GM23248 (cell line): ENCODE measurements at regions not wholly inside any gene's neighbourhood (a gene's known extent, or its start where the extent isn't known, plus 50 kb on each side); places are given as distances from the start of the nearest gene placed in this dataset.

Source experiments
- DNase-seq: peaks from one replicate; pipeline ENCODE4 v3.0.0-alpha.2; 2015
- H2AFZ ChIP-seq: fragments of 200-600 bp; sonication (generic); 2 replicates; pipeline ENCODE4 v1.6.1; 2016; ENCODE audit warnings: antibody characterized with exemption
- H3F3A ChIP-seq: fragments of 200-600 bp; sonication (generic); 2 replicates; pipeline ENCODE4 v1.6.1; 2016; ENCODE audit warnings: mild to moderate bottlenecking, antibody characterized with exemption, mixed run types; ENCODE audit not compliant: insufficient read depth
- H3K27ac ChIP-seq: fragments of 200-600 bp; sonication (generic); 2 replicates; pipeline ENCODE4 v1.5.1; 2016; ENCODE audit warnings: mild to moderate bottlenecking
- H3K27me3 ChIP-seq: fragments of 200-600 bp; sonication (generic); replicated peaks from 2 replicates; pipeline ENCODE4 v1.6.1; 2016; ENCODE audit warnings: mild to moderate bottlenecking; ENCODE audit not compliant: insufficient read depth
- H3K36me3 ChIP-seq: fragments of 200-600 bp; sonication (generic); 2 replicates; pipeline ENCODE4 v1.6.1; 2016; ENCODE audit warnings: low read depth, mild to moderate bottlenecking
- H3K4me1 ChIP-seq: fragments of 200-600 bp; sonication (generic); 2 replicates; pipeline ENCODE4 v1.6.1; 2016; ENCODE audit warnings: mild to moderate bottlenecking; ENCODE audit not compliant: insufficient read depth
- H3K4me2 ChIP-seq: fragments of 200-600 bp; sonication (generic); one replicate; pipeline ENCODE4 v1.6.1; 2016; ENCODE audit warnings: mild to moderate bottlenecking; ENCODE audit not compliant: unreplicated experiment
- H3K4me3 ChIP-seq: fragments of 200-600 bp; sonication (generic); 2 replicates; pipeline ENCODE4 v1.5.1; 2016; ENCODE audit warnings: mild to moderate bottlenecking
- H3K79me2 ChIP-seq: fragments of 200-600 bp; sonication (generic); 2 replicates; pipeline ENCODE4 v1.6.1; 2016; ENCODE audit warnings: mild to moderate bottlenecking; ENCODE audit not compliant: insufficient read depth
- H3K9ac ChIP-seq: fragments of 200-600 bp; sonication (generic); 2 replicates; pipeline ENCODE4 v1.6.1; 2016; ENCODE audit warnings: mild to moderate bottlenecking
- H3K9me2 ChIP-seq: fragments of 200-600 bp; sonication (generic); 2 replicates; pipeline ENCODE4 v1.6.1; 2016; ENCODE audit warnings: mixed run types, mild to moderate bottlenecking, moderate library complexity; ENCODE audit not compliant: insufficient read depth
- H3K9me3 ChIP-seq: fragments of 200-600 bp; sonication (generic); one replicate; pipeline ENCODE4 v1.6.1; 2017; ENCODE audit warnings: low read depth
- H4K20me1 ChIP-seq: fragments of 200-600 bp; sonication (generic); 2 replicates; pipeline ENCODE4 v1.6.0; 2016; ENCODE audit not compliant: insufficient read depth
- EZH2 ChIP-seq: fragments of 200-600 bp; sonication (generic); IDR thresholded peaks from 2 replicates; pipeline ENCODE4 v1.6.1; 2018; ENCODE audit warnings: antibody characterized with exemption, mild to moderate bottlenecking; ENCODE audit not compliant: insufficient read depth, poor library complexity, severe bottlenecking
- EZH2phosphoT487 ChIP-seq: fragments of 200-600 bp; sonication (generic); IDR thresholded peaks from 2 replicates; pipeline ENCODE4 v1.6.1; 2018; ENCODE audit warnings: antibody characterized with exemption, moderate library complexity, mild to moderate bottlenecking, low read depth; ENCODE audit not compliant: insufficient read depth
- WGBS, 2 experiments: methylation state at CpG; one replicate each; pipeline ENCODE4 v1.1.6; 2015 to 2017; ENCODE audit warnings: low lambda C conversion rate in 2 of 2, low coverage in 1 of 2; ENCODE audit errors: missing lambda C conversion rate in 2 of 2; 5-methylcytosine and 5-hydroxymethylcytosine counted together
- in situ Hi-C: fragments of 300-500 bp; cut with MboI; formaldehyde crosslinking; loops from 2 replicates; pipeline ENCODE4 v1.15.0; 2020

- Histone ChIP-seq H3K4me3 (no peak overlapping the region), H2AFZ (no peak overlapping the region), H4K20me1 (no peaks in the 10 kb centered on the region), H3K9ac (no peak overlapping the region), H3K4me2 (no peak overlapping the region), H3K4me1 (no peaks in the 10 kb centered on the region), H3K9me2 (no peaks in the 10 kb centered on the region), H3F3A (no peaks in the 10 kb centered on the region), H3K79me2 (no peaks in the 10 kb centered on the region), H3K9me3 (no peaks in the 10 kb centered on the region), H3K27ac (no peak overlapping the region), H3K36me3 (no peaks in the 10 kb centered on the region), H3K27me3 (no peaks in the 10 kb centered on the region)
- in situ Hi-C loops = no loop called here
- whole genome bisulfite sequencing, 2 experiments = 38 to 40% methylated on average over 3 of the region's 3 CpGs
- DNase-seq = no peak
- no peak for TF ChIP-seq EZH2
- TF ChIP-seq EZH2phosphoT487 = no peak
These were observed 248.8 kb downstream of the NSUN3 start for GRCh38 chr3:94311651-94312050.

- in situ Hi-C loops = no loop called here
- no peaks in the 10 kb centered on the region for H3K9me3 ChIP-seq
- 34 to 39% methylated on average over 2 of the region's 2 CpGs for WGBS, 2 experiments
These were observed 251.5 kb downstream of the NSUN3 start for GRCh38 chr3:94314218-94314883.

DNA sequence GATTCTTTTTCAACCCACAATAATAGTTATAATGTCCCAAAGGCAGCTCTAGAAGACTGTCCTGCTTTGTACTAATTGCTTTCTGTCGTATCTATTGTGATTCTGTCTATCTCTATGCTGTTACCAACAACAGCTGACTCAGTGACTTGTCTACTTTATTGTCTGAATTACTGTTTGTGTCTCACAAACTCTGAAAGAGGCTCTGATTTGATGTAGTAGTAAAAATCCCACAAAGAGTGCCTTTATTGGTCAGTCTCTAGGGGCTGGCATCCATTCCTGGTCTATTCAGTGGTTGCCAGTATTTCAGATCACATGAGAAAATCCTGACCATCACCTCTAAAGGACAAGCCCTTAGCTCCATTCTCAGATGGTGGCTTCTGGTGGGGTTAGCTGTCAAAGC, 254.2 kb downstream of the NSUN3 start:
- H3K4me2 ChIP-seq = no peak overlapping the region
- no peaks in the 10 kb centered on the region for H3K9me3 ChIP-seq
- no peaks in the 10 kb centered on the region for H3K27me3 ChIP-seq
- in situ Hi-C loops = no loop called here
- no peak overlapping the region for H2AFZ ChIP-seq
- H3F3A ChIP-seq = no peaks in the 10 kb centered on the region
- H3K9ac ChIP-seq = no peak overlapping the region
- H3K79me2 ChIP-seq = no peaks in the 10 kb centered on the region
- DNase-seq = no peak
- 0 to 5% methylated on average over 1 of the region's 1 CpG for WGBS, 2 experiments
- no peaks in the 10 kb centered on the region for H4K20me1 ChIP-seq
- no peaks in the 10 kb centered on the region for H3K36me3 ChIP-seq
- no peak for TF ChIP-seq EZH2
- TF ChIP-seq EZH2phosphoT487 = no peak
- no peaks in the 10 kb centered on the region for H3K9me2 ChIP-seq
- no peak overlapping the region for H3K4me3 ChIP-seq
- H3K4me1 ChIP-seq = no peaks in the 10 kb centered on the region
- H3K27ac ChIP-seq = no peak overlapping the region

More at GRCh38 chr3:94314218-94314883, 251.5 kb downstream of the NSUN3 start:
- no peak overlapping the region for H3K27ac ChIP-seq
- no peaks in the 10 kb centered on the region for H3F3A ChIP-seq
- H3K9me2 ChIP-seq = no peaks in the 10 kb centered on the region
- H3K4me3 ChIP-seq = no peak overlapping the region
- H3K4me1 ChIP-seq = no peaks in the 10 kb centered on the region
- no peak overlapping the region for H3K4me2 ChIP-seq
- DNase-seq = no peak
- H2AFZ ChIP-seq = no peak overlapping the region
- no peak for TF ChIP-seq EZH2
- no peak for TF ChIP-seq EZH2phosphoT487
- H3K36me3 ChIP-seq = no peaks in the 10 kb centered on the region
- no peak overlapping the region for H3K9ac ChIP-seq
- H3K27me3 ChIP-seq = no peaks in the 10 kb centered on the region
- no peaks in the 10 kb centered on the region for H3K79me2 ChIP-seq
- no peaks in the 10 kb centered on the region for H4K20me1 ChIP-seq

- WGBS, 2 experiments = 22 to 33% methylated on average over 2 of the region's 2 CpGs
- DNase-seq = no peak
These were observed 260.7 kb downstream of the NSUN3 start for GRCh38 chr3:94323596-94323995.

GRCh38 chr3:94331831-94332230, 269.0 kb downstream of the NSUN3 start:
- no peak for DNase-seq
- H3F3A ChIP-seq = no peaks in the 10 kb centered on the region
- H3K4me2 ChIP-seq = no peak overlapping the region
- H3K9me3 ChIP-seq = no peaks in the 10 kb centered on the region
- H3K27ac ChIP-seq = no peak overlapping the region
- no peaks in the 10 kb centered on the region for H3K9me2 ChIP-seq
- H3K36me3 ChIP-seq = no peaks in the 10 kb centered on the region
- H2AFZ ChIP-seq = no peak overlapping the region
- in situ Hi-C loops = no loop called here
- no peaks in the 10 kb centered on the region for H3K4me1 ChIP-seq
- no peaks in the 10 kb centered on the region for H3K79me2 ChIP-seq
- no peak overlapping the region for H3K9ac ChIP-seq
- H3K4me3 ChIP-seq = no peak overlapping the region
- H3K27me3 ChIP-seq = no peaks in the 10 kb centered on the region
- no peaks in the 10 kb centered on the region for H4K20me1 ChIP-seq
- TF ChIP-seq EZH2 (no peak), EZH2phosphoT487 (no peak)
- WGBS, 2 experiments = 8 to 20% methylated on average over 1 of the region's 1 CpG

More at GRCh38 chr3:94323596-94323995, 260.7 kb downstream of the NSUN3 start:
- Histone ChIP-seq H3K9me3 (no peaks in the 10 kb centered on the region), H3K36me3 (no peaks in the 10 kb centered on the region), H3K27me3 (no peaks in the 10 kb centered on the region), H3F3A (no peaks in the 10 kb centered on the region), H3K9ac (no peak overlapping the region), H2AFZ (no peak overlapping the region), H3K4me2 (no peak overlapping the region), H3K79me2 (no peaks in the 10 kb centered on the region), H3K4me3 (no peak overlapping the region), H4K20me1 (no peaks in the 10 kb centered on the region), H3K4me1 (no peaks in the 10 kb centered on the region), H3K9me2 (no peaks in the 10 kb centered on the region), H3K27ac (no peak overlapping the region)
- in situ Hi-C loops = no loop called here
- TF ChIP-seq EZH2 = no peak
- no peak for TF ChIP-seq EZH2phosphoT487
